ENCODE measurements at regions not wholly inside any gene's neighbourhood (a gene's known extent, or its start where the extent isn't known, plus 50 kb on each side); places are given as distances from the start of the nearest gene placed in this dataset.

- H3K4me3 ChIP-seq (ENCODE audit: control insufficient read depth, low read depth, low read length): no peak overlapping the region
Observed at GRCh38 chr7:26102176-26102575, 49.8 kb upstream of the NFE2L3 start.

More at GRCh38 chr7:26102176-26102575, 49.8 kb upstream of the NFE2L3 start:
- no peak for TF ChIP-seq CTCF (IDR thresholded peaks at IDR 0.05; ENCODE audit: control insufficient read depth, insufficient read depth, low read depth, low read length, missing control alignments)
- no peak for DNase-seq (ENCODE audit: low read depth)
